Endometrial microvascular endothelial cells (primary cell): ENCODE measurements at regions not wholly inside any gene's neighbourhood (a gene's known extent, or its start where the extent isn't known, plus 50 kb on each side); places are given as distances from the start of the nearest gene placed in this dataset.
"Not testable (repeated sequence)": the region's sequence is repeated elsewhere in the genome, so short reads cannot be mapped to it uniquely, and the experiment has no call there.

Experiments used
- in situ Hi-C: cut with HindIII; loops from 2 replicates; pipeline ENCODE4 v1.10.0; 2017; ENCODE audit warnings: low sequenced_read_pairs, low pct_unique_long_range_greater_than_20kb; ENCODE audit errors: inconsistent ontology term

- in situ Hi-C loops, result no loop called here
Measured at GRCh38 chr3:104149154-104149553, 1217.6 kb upstream of the ALCAM start.

GRCh38 chr3:104150724-104151123, 1216.0 kb upstream of the ALCAM start:
- in situ Hi-C loops, result no loop called here

- in situ Hi-C loops, result no loop called here
Measured at GRCh38 chr3:104154896-104155295, 1211.8 kb upstream of the ALCAM start.

DNA sequence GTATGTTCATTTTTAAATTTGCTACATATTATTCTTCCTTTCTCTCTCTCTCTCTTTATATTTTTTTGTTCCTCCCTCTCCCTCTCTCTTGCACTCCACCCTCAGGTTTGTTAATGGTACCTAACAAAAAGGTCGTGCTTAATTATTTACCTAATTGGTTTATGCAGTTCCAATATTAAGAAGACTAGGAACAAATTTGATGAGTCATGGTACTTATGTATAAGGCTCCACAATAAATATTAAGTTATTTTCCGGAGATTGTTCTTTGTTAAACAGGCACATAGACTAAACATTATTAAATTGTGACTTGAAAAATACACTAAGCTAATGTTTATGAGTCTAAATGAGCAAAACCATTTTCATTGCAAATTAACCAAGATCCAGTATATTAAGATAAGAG, 1200.8 kb upstream of the ALCAM start:
- in situ Hi-C loops, result no loop called here

DNA sequence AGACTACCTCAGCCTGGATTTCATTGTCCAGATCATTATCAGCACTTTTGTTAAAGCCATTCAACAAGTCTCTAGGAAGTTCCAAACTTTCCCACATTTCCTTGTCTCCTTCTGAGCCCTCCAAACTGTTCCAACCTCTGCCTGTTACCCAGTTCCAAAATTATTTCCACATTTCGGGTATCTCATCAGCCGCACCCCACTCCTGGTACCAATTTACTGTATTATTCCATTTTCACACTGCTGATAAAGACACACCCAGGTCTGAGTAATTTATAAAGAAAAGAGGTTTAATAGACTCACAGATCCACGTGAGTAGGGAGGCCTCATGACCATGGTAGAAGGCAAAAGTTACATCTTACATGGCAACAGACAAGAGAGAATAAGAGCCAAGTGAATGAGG, 1198.3 kb upstream of the ALCAM start:
- in situ Hi-C loops, result no loop called here

- in situ Hi-C loops, result no loop called here
Measured at GRCh38 chr3:104175696-104176095, 1191.0 kb upstream of the ALCAM start.

GRCh38 chr3:104176706-104177105, 1190.0 kb upstream of the ALCAM start:
- in situ Hi-C loops, result no loop called here

DNA sequence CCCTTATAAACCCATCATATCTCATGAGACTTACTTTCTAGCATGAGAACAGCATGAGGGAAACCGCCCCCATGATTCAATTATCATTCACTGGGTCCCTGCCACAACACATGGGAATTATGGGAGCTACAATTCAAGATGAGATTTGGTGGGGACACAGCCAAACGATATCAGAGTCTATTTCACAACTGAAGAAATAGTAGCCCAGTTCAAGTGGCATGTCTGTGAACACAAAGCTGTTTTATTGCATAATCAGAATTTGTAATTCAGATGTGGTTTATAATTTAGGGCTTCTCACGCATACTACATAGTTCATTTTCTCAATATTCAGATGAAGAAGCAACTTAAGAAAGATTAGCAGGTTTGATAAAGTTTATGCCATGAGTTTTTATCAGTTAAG, 1188.0 kb upstream of the ALCAM start:
- in situ Hi-C loops, result no loop called here

- in situ Hi-C loops, result no loop called here
Measured at GRCh38 chr3:104180906-104181305, 1185.8 kb upstream of the ALCAM start.

DNA sequence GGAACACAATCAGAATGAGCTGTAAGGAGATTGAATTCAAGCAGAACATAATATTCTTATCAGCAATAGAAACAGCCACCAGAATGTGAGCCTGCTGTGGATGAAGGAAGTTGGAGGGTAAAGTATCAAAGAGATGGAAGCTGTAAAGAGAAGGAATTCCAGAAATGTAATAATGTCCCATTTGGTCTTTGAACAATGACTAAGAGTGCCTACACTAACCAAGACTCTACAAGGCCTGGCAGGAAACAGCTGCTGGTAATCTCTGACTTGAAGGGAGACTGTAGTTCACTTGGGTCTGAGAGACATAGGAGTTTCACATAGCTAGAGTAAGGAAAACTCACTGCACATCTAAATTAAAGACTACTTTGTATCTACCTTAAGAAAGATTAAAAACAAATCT, 1176.0 kb upstream of the ALCAM start:
- in situ Hi-C loops, result no loop called here

DNA sequence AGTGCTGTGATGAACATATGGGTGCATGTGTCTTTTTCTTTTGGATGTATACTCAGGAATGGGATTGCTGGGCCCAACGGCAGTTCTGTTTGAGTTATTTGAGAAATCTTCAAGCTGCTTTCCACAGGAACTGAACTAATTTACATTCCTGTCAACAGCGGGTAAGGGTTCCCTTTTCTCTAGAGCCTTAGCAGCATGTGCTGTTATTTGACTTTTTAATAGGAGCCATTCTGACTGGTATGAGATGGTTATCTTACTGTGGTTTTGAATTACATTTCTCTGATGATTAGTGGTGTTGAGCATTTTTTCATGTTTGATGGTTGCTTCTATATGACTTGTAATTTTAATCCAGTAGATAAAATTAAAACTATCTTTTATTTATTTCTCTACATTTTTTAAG, 1168.6 kb upstream of the ALCAM start:
- in situ Hi-C loops, result no loop called here

DNA sequence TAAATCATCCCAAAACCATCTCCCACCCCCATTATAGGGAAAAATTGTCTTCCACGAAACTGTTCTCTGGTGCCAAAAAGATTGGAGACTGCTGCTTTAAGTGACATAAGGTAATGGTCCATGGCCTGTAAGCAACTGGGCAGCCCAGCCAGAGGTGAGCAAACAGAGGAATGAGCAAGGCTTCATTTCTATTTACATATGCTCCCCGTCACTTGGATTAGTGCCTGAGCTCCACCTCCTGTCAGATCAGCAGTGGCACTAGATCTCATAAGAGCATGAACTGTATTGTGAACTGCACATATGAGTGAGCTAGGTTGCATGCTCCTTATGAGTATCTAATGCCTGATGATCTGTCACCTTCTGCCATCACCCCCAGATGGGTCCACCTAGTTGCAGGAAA, 1159.8 kb upstream of the ALCAM start:
- in situ Hi-C loops, result no loop called here

DNA sequence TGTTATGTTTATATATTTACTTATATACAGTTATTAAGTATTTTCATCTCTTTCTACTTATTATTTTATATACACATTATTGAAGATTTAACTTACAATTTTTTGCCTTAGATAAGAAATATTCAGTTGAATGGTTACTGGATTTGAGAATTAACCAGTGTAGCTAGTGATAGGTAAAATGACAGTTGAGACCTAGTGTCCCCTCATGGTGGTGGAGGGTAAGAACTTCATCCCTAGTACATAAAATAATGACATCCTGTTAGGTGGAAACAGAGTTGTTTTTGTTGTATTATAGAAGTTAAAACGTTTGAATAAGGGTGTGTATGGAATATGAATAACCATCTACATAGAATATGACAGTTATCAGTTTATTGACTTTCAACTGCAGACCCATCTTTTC, 1152.4 kb upstream of the ALCAM start:
- in situ Hi-C loops, result no loop called here

DNA sequence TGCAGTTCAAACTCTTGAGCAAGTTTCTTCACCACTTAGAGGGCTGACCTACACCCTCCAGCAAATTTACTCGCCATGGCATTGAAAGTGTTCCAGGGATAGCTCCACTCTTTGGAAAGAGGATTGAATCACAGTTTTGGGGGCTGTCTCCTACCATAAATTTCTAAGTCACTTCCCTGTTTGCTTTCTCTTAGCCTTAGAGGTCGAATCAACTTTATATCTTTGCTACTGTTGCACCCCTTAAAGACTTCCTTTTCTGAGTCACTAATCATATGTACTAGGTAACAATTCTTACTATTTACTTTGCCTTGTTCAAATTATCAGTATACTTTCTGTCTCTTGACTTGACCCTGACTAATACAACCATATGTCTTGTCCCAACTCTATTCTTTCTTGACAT, 1151.8 kb upstream of the ALCAM start:
- in situ Hi-C loops, result no loop called here

GRCh38 chr3:104219046-104219445, 1147.7 kb upstream of the ALCAM start:
- in situ Hi-C loops, result not testable (repeated sequence)

DNA sequence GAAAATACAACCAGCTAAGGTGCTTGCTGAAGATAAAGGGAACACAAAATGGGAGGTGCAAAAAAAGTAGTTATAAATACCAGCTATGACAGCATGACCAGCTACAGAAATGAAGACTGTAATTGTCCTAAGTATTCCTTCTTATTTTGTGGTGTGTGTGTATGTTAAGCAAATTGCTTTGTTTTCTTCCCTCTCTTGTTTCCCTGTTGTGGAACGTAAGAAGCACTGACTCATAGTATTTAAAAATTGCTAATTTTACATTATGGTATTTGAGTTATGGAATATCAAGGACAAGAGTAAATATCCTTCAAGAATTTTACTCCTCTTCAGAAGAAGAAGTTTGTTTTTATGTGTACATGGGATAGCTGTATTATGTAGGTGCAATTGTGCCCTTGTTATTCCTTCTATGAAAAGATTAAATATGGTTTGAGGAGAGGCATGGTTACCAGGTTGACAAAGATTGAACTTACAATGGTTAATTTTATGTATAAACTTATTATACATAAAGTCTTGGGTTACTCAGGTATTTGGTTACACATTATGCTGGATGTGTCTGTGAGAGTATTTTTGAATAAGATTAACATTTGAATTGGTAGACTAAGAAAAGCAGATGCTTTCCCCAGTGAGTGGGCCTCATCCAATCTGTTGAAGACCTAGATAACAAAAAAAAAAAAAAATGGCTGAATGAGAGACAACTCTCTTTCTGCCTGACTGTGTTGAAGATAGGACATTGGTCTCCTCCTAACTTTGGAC, 1132.1 kb upstream of the ALCAM start:
- in situ Hi-C loops, result no loop called here

DNA sequence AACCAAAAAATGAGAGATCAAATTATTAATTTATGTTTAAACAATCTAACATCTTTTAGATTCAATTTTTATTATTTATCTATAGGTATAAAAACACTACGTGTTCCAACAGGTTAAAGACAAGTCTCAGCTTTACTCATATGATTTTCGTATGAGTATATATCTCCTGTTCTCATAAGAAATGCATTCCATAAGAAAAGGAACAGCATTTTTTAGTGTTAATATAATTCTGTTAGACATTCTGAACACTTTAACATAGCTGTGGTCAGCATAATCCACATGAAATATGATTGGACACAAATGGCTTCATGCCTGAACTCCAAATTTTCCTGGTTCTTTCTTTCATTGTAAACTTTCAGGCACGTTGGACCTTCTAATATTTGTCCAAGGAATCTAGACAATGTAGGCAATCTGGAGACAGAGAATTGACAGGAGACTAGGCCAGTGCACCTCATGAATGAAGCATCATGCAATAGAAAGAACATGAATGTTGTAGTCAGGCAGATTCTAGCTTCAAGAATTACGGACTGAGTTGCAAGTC, 1122.0 kb upstream of the ALCAM start:
- in situ Hi-C loops, result no loop called here

- in situ Hi-C loops, result no loop called here
Measured at GRCh38 chr3:104245261-104245660, 1121.4 kb upstream of the ALCAM start.

GRCh38 chr3:104245981-104246380, 1120.7 kb upstream of the ALCAM start:
- in situ Hi-C loops, result no loop called here

DNA sequence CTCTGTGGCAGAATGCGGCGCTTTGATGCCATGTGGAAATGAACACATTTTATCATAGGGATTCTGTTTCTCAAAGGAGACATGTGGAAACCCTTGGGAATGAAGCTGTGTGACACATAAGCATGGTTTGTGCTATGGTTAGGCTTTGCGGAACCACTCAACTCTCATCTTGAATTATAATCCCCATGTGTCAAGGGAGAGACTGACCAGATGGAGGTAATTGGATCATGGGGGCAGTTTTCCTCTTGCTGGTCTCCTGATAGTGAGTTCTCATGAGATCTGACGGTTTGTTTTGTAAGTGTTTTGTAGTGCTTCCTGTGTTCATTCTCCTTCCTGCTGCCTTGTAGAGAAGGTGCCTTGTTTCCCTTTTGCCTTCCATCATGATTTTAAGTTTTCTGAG, 1109.2 kb upstream of the ALCAM start:
- in situ Hi-C loops, result no loop called here

GRCh38 chr3:104263477-104263876, 1103.2 kb upstream of the ALCAM start:
- in situ Hi-C loops, result no loop called here
